Panc1 (cell line): ENCODE measurements at regions not wholly inside any gene's neighbourhood (a gene's known extent, or its start where the extent isn't known, plus 50 kb on each side); places are given as distances from the start of the nearest gene placed in this dataset.
"Not testable (repeated sequence)": the region's sequence is repeated elsewhere in the genome, so short reads cannot be mapped to it uniquely, and the experiment has no call there.

Experiments
- POLR2AphosphoS5 ChIP-seq: IDR thresholded peaks from 2 replicates; pipeline ENCODE4 v1.6.1; 2012; ENCODE audit warnings: mild to moderate bottlenecking, low read depth, low read length, moderate library complexity
- SIN3A ChIP-seq: IDR thresholded peaks from 2 replicates; pipeline ENCODE4 v1.6.1; 2012; ENCODE audit warnings: low read depth, mild to moderate bottlenecking, low read length, moderate library complexity, borderline replicate concordance; ENCODE audit not compliant: insufficient read depth
- TF ChIP-seq, protein P1 (sequence below), 2 experiments: IDR thresholded peaks; 2 replicates each; pipeline ENCODE4 v1.6.1; 2011 to 2012; ENCODE audit warnings: low read depth in 2 of 2, control low read depth in 1 of 2, low read length in 1 of 2, mild to moderate bottlenecking in 1 of 2, moderate library complexity in 1 of 2; ENCODE audit not compliant: insufficient read depth in 1 of 2
- TF ChIP-seq, protein P2 (sequence below): fragments of 450-650 bp; IDR thresholded peaks from 2 replicates; pipeline ENCODE4 v1.5.1; 2017; ENCODE audit warnings: mild to moderate bottlenecking

DNA sequence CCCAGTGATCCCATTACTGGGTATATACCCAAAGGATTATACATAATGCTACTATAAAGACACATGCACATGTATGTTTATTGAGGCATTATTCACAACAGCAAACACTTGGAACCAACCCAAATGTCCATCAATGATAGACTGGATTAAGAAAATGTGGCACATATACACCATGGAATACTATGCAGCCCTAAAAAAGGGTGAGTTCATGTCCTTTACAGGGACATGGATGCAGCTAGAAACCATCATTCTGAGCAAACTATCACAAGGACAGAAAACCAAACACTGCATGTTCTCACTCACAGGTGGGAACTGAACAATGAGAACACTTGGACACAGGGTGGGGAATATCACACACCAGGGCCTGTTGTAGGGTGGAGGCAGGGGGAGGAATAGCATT is 197.4 kb downstream of the ETAA1 start:
- TF ChIP-seq, protein P1, sequence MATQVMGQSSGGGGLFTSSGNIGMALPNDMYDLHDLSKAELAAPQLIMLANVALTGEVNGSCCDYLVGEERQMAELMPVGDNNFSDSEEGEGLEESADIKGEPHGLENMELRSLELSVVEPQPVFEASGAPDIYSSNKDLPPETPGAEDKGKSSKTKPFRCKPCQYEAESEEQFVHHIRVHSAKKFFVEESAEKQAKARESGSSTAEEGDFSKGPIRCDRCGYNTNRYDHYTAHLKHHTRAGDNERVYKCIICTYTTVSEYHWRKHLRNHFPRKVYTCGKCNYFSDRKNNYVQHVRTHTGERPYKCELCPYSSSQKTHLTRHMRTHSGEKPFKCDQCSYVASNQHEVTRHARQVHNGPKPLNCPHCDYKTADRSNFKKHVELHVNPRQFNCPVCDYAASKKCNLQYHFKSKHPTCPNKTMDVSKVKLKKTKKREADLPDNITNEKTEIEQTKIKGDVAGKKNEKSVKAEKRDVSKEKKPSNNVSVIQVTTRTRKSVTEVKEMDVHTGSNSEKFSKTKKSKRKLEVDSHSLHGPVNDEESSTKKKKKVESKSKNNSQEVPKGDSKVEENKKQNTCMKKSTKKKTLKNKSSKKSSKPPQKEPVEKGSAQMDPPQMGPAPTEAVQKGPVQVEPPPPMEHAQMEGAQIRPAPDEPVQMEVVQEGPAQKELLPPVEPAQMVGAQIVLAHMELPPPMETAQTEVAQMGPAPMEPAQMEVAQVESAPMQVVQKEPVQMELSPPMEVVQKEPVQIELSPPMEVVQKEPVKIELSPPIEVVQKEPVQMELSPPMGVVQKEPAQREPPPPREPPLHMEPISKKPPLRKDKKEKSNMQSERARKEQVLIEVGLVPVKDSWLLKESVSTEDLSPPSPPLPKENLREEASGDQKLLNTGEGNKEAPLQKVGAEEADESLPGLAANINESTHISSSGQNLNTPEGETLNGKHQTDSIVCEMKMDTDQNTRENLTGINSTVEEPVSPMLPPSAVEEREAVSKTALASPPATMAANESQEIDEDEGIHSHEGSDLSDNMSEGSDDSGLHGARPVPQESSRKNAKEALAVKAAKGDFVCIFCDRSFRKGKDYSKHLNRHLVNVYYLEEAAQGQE (IDR thresholded peaks at IDR 0.05; ENCODE audit: insufficient read depth in 1 of 2, low read depth in 2 of 2, low read length in 1 of 2) = not testable (repeated sequence)
- TF ChIP-seq, protein P2, sequence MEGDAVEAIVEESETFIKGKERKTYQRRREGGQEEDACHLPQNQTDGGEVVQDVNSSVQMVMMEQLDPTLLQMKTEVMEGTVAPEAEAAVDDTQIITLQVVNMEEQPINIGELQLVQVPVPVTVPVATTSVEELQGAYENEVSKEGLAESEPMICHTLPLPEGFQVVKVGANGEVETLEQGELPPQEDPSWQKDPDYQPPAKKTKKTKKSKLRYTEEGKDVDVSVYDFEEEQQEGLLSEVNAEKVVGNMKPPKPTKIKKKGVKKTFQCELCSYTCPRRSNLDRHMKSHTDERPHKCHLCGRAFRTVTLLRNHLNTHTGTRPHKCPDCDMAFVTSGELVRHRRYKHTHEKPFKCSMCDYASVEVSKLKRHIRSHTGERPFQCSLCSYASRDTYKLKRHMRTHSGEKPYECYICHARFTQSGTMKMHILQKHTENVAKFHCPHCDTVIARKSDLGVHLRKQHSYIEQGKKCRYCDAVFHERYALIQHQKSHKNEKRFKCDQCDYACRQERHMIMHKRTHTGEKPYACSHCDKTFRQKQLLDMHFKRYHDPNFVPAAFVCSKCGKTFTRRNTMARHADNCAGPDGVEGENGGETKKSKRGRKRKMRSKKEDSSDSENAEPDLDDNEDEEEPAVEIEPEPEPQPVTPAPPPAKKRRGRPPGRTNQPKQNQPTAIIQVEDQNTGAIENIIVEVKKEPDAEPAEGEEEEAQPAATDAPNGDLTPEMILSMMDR = not testable (repeated sequence)
- TF ChIP-seq POLR2AphosphoS5, SIN3A: not testable (repeated sequence)
